ENCODE measurements at regions not wholly inside any gene's neighbourhood (a gene's known extent, or its start where the extent isn't known, plus 50 kb on each side); places are given as distances from the start of the nearest gene placed in this dataset.

- TF ChIP-seq REST (IDR thresholded peaks at IDR 0.05; ENCODE audit: insufficient read depth in 1 of 2, low read depth in 2 of 2, low read length in 1 of 2), result no peak
- no peak for TF ChIP-seq CTCF (IDR thresholded peaks at IDR 0.05)
- no peak for TF ChIP-seq POLR2AphosphoS5 (IDR thresholded peaks at IDR 0.05; ENCODE audit: low read depth, low read length)
- TF ChIP-seq SIN3A (IDR thresholded peaks at IDR 0.05; ENCODE audit: borderline replicate concordance, insufficient read depth, low read depth, low read length), result no peak
Measured at GRCh38 chr2:72027426-72028161, 120.1 kb downstream of the CYP26B1 start.
